ENCODE measurements at regions not wholly inside any gene's neighbourhood (a gene's known extent, or its start where the extent isn't known, plus 50 kb on each side); places are given as distances from the start of the nearest gene placed in this dataset.
"Not testable (repeated sequence)": the region's sequence is repeated elsewhere in the genome, so short reads cannot be mapped to it uniquely, and the experiment has no call there.

- DNase-seq: no peak
Observed at GRCh38 chr6:134421501-134421900, 103.6 kb upstream of the SGK1 start.

DNA sequence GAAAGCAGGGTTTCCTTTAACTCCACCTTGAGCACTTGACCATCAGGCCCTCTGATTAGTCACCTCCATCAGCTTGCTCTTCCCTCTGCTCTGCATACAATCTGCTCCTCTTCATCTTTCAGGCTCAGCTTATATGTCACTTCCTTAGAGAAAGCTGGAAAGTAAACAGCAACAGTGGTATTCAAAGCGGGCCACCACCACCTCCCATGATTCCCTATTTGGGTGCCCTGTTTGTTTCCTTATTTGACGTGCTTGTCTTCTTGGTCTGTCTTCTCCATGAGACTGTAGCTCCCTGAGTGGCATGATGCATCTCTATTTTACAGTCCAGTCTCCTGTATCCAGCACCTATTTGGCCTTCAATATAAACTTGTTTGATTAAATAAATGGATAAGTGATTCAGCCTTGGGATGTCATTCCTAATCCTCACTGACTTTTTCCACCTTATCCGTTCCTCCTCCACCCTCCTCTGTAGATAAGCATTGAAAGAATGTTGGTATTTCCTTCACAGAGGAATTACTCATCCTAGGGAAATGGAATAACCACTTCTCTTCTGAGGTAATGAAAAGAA, 102.8 kb upstream of the SGK1 start:
- DNase-seq: no peak

GRCh38 chr6:134419716-134420115, 101.8 kb upstream of the SGK1 start:
- no peak for DNase-seq

DNA sequence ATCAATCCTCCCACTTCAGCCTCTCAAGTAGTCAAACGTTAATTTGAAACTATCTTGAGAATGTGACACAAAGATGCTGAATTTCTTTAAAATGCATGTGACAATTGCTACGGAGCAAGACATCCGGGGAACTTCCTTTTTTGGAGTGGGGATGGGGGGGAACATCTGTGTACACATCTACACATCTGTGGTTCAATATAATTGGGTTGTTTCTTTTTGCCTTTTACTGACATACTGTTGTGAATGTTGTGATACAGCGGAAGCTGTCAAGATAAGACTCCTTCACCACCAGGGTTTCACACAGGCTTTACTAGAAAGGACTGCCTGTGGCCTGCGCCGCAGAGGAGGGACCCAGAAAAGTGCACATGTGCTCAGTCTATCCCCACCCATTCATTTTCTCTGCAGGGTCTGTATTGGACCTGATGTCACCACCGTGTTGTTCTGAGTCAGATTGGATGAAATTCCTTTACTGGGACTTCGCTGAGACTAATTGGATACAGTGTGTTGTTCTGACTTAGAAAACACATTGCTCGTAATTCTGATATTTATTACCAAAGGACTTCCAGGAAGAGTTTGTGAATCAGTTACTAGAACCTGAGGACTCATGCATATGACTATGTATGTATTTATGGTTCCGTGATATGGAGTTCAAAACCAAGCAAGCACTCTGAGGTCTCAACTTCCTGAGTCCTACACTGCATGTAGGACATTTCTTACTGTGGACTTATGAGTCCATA, 98.7 kb upstream of the SGK1 start:
- DNase-seq: no peak

GRCh38 chr6:134415656-134416055, 97.7 kb upstream of the SGK1 start:
- no peak for DNase-seq

- no peak for DNase-seq
Observed at GRCh38 chr6:134415194-134415593, 97.3 kb upstream of the SGK1 start.

- no peak for DNase-seq
Observed at GRCh38 chr6:134414793-134415192, 96.9 kb upstream of the SGK1 start.

GRCh38 chr6:134413241-134413643, 95.3 kb upstream of the SGK1 start:
- no peak for DNase-seq

- DNase-seq: no peak
Observed at GRCh38 chr6:134410541-134410940, 92.6 kb upstream of the SGK1 start.

DNA sequence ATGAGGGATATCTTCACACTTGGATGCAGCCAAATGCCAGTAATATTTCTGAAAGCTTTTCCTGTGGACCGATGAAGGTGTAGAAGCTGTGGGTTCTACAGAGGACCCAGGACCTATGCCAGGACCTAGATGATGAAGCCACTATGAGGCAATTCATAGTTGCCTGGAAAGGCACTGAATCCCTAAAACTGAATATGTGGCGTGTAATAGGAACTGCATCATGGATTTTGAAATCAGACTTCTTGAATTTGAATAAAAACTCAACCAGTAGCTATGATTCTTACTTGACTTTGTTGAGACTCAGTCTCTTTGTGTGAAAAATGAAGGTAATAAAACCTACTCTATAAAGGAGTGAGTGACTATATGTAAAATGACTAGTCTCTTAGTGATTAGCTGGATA, 89.9 kb upstream of the SGK1 start:
- DNase-seq: no peak

DNA sequence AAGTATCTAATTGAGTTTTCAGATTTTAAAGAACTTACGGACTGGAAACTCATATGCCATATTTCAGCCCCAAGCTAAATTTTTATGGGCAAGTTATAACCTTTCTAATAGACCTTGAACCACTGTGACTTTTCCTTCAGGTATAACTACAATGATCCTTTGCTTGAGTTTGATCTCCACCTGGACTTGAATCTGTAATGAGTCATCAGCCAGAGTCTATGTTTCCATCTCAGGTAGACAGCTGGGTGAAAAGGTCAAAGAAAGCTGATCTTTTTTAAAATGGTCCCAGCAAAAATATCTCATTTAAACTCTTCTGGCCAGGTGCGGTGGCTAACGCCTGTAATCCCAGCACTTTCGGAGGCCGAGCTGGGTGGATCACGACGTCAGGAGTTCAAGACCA, 88.4 kb upstream of the SGK1 start:
- no peak for DNase-seq

- DNase-seq: no peak
Observed at GRCh38 chr6:134405386-134406087, 87.6 kb upstream of the SGK1 start.

- DNase-seq: not testable (repeated sequence)
Observed at GRCh38 chr6:134403312-134403711, 85.4 kb upstream of the SGK1 start.

DNA sequence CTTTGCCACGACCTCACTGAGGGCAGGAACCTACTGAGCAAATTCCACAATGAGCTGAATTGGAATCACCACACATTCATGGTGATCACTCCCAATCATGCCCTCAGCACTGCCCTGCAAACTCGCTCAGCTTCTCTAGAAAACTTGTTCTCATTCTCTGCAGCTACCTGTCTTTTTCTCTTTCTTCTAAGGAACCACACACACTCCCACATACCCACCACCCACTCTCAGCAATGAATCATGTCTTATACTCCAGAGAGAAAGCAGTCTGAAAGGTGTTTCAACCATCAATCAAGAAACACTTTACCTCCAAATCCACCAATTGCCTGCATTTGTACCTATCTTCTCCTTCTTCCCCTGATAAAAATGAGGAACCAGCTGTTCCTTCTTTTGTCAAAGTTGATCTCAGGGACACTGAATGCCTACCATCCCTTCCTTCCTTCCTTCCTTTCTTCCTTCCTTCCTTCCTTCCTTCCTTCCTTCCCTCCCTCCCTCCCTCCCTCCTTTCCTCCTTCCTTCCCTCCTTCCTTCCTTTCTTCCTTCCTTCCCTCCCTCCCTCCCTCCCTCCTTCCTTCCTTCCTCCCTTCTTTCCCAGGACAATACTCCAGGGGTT, 84.6 kb upstream of the SGK1 start:
- no peak for DNase-seq

DNA sequence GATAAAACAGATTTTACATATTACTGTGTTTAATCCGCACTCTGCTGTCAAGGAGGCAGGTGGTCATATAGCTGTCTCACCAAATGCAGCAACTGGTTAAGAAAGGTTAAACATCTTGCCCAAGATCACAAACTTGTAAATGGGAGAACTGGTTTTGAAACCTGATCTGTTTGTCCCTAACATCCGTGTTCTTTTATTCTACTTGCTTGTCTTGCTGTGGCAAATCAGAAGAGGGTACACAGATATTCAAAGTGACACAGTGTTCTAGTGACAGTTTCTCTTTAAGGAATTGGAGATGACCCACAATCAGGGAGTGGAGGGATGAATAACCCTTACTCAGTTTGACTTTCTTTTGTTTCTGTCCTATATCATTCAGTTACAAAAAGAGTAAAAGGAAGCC, 83.0 kb upstream of the SGK1 start:
- no peak for DNase-seq

DNA sequence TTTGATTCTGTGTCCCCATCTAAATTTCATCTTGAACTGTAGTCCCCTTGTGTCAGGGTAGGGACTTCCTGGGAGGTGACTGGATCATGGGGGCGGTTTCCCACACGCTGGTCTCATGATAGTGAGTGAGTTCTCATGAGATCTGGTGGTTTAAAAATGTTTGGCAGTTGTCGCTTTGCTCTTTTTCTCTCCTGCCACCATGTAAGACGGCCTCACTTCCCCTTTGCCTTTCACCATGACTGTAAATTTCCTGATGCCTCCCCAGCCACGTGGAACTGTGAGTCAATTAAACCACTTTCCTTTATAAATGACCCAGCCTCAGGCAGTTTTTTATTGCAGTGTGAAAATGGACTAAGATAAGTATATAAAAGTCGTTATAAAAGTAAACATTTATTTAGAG, 80.5 kb upstream of the SGK1 start:
- DNase-seq: peak; percentile 32

DNA sequence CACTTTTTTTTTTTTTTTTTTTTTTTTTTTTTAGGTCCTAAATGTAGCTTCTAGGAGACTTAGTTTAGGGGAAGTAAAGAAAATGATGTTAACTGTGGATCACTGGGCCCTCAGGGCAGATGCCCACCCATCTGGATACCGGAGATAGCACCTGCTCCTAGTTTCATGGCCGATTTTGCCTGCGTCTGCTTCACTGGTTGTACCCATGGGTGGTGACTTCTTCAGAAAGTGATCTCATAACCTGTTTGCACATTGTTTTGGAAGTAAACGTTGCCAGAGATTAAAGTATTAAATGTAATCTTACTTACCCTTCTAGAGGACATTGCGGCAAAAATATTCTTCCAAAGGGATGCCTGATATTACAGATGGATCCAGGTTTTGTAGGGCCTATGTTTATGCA, 79.8 kb upstream of the SGK1 start:
- no peak for DNase-seq

DNA sequence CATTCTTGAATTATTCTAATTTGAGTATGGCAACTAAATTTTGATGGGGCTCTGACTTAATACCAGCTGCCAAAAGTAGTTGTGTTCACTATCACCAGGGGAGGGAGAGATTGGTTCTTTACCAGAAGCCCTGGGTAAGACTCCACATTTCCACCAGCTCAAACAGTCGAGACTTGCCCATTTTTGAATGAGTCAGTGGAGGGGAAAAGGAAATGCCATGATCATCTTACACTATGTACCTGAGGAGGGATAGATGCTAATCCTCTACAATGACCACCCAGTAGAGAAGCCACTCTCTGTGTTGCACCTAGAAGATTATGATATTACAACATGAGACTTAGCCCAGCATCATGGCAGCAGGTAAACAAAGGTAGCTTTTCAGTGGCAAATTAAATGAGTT, 77.0 kb upstream of the SGK1 start:
- DNase-seq: no peak

DNA sequence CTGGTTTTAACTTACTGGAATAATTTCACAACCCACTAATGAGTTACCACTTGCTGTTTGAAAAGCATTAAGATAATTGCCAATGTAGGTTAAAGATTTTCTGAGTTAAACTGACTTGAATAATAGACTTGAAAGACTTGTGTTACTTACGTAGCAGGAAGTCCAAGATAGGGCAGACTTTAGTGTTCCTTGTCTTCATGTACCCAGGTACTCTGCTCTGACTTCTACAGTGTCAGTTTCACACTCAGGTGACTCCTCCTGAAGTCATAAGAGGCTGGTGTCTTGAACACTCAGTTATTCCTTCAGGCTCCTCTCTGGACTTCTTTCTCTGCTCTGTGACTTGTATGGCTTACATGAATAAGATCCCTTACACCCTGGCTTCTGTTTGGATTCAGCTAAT, 76.3 kb upstream of the SGK1 start:
- DNase-seq: no peak

- no peak for DNase-seq
Observed at GRCh38 chr6:134391205-134391604, 73.3 kb upstream of the SGK1 start.

GRCh38 chr6:134389658-134390057, 71.7 kb upstream of the SGK1 start:
- DNase-seq: no peak

DNA sequence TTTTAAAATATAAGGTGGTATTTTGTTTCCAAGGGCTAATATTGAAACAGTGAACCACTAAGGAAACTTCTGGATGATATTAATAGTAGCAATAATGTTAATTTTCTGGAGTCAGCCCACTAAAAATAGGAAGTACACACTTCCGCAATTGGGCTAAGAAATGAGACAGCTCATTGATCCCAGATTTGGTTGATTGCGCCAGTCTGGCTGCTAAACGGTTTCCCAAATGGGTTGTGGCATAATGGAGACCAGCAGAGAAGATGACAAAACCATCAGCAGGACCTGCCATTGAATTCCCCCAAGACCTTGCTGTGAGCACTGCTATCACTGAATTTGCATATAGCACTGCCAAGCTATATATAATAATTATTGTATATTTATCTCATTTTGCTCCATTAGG, 71.2 kb upstream of the SGK1 start:
- no peak for DNase-seq

DNA sequence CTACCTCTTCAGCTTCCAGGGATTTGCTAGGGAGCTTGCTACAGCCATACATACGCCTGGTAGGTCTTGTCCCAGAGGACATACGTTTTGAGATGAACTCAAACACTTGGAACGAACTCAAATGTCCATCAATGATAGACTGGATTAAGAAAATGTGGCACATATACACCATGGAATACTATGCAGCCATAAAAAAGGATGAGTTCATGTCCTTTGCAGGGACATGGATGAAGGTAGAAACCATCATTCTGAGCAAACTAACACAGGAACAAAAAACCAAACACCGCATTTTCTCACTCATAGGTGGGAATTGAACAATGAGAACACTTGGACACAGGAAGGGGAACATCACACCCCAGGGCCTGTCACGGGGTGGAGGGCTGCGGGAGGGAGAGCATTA, 68.6 kb upstream of the SGK1 start:
- not testable (repeated sequence) for DNase-seq

GRCh38 chr6:134381959-134382358, 64.0 kb upstream of the SGK1 start:
- no peak for DNase-seq

All from stimulated activated CD4-positive, alpha-beta T cell treated with anti-CD3 and anti-CD28 coated beads, Interleukin-1b, Interleukin-23, amount 100 ng/mL, for 48 hours (primary cell).